EL (cell line): ENCODE measurements at regions not wholly inside any gene's neighbourhood (a gene's known extent, or its start where the extent isn't known, plus 50 kb on each side); places are given as distances from the start of the nearest gene placed in this dataset.
"Not testable (repeated sequence)": the region's sequence is repeated elsewhere in the genome, so short reads cannot be mapped to it uniquely, and the experiment has no call there.

Experiments used
- DNase-seq: peaks from one replicate; pipeline ENCODE4 v3.0.0-alpha.2; 2016

GRCh38 chr18:35770376-35771014 lies 189.0 kb downstream of the GALNT1 start:
- DNase-seq, result no peak

DNA sequence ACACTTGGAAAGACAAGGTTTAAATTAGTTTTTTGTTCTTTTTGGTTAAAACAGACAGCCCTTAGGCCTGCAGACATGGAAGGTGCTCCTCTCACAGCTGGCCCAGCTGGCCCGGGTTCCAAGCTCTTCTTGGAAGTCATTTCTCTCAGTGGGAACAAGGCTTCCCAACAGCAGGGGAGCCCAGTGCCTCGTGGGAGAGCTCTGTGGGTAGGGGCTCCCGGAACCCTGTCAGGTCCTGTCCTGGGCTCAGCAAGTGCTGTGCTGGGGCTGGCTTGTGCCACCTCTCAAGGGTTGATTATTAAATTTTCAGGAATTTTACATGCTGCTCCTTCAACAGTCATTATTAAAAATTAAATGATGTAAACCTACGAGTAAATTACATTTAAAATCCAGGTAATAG lies 189.6 kb downstream of the GALNT1 start:
- DNase-seq, result no peak

DNA sequence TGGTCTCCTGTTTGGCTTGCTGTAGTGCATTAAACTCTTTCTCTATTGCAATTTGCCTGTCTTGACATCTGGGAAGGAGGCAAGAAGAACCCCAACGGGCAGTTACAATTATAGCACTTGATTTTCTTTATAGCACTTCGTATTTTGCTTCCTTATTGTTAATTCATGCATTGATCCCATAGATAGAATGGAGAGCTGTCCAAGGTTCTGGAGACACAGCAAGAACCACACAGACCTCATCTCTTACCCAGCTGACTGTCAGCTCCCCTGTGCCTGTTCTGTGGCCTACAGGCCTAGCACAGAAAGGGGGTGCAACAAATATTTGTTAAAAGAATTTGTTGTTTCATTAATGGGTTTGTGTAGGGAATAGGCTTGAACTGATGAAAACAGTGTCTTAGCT lies 194.3 kb downstream of the GALNT1 start:
- no peak for DNase-seq

GRCh38 chr18:35776473-35776872 lies 194.9 kb downstream of the GALNT1 start:
- no peak for DNase-seq

DNA sequence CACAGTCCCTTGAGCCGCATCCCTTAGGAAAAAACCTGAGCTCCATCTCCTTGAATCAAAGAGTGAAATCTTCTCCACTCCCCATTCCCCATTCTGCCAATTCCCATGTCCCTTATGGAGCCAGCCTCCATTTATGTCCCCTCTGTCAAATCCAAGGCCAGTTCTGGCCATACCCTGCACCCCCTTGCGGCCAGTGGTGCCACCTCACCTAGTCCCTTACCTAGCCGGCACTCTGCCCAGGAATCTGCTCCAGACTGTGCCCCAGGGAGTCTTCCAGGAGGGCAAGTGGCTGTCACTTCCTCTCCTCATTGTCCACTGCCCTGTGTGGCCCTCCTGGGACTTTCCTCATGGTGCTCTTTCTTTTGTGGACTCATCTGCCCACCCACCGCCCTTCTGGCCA lies 195.4 kb upstream of the RMP24 start:
- no peak for DNase-seq

- no peak for DNase-seq
Observed at GRCh38 chr18:35778850-35779627, 193.4 kb upstream of the RMP24 start.

DNA sequence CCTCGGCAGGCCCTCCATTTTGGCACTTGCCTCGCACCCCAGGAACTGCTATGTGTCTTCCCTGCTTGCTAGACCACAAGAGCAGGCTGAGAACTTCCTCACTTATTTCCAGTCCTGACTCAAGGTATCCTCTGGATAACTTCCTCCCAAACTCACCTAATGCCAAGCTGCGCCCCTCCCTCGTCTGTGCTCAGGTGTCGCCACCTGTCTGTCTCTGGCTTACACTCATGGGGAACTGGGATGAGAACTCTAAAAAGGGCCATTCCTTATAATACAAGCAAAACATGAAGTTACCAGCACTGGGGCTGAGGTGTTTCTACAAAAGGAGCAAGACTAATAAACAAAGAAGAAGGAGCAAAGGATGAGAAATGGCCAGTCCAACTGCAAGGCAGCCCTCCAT lies 191.5 kb upstream of the RMP24 start:
- DNase-seq, result no peak

DNA sequence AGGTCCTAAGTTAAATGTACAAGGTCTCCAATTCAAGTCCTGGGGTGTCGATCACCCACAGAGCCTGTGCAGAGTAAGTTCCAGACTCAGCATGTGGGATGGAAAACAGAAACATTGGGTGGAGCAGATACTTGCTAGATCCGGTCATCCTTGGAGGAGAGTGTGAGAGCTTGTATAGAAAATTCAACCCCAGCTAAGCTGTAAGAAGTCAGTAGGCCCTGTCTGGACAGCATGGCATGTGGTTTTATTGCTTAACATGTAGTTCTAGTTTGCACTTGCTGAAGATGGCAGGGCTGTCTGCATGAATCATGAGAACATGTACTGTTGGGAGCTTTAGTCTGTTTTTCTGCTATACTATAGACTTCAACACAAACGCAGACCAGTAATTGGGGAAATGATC lies 189.6 kb upstream of the RMP24 start:
- DNase-seq, result no peak

- no peak for DNase-seq
Observed at GRCh38 chr18:35786365-35787042, 186.0 kb upstream of the RMP24 start.

DNA sequence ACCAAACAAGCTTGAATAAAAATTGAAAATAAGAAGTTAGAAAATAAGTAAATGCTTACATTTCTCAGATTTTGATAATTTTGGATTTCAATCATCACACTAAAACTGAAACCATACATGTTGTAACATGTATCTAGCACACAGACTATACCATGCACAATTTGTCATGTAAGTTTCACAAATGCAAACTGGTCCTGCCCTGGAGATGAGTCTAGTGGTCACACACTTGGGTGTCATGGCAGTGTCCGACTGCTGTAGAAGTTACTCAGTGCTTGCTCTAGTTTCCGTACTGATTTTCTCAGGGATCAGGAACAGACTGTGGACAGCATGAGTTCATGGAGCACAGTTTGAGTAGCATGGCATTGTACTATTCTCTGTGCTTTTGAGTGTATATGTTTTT lies 182.9 kb upstream of the RMP24 start:
- DNase-seq, result no peak

- no peak for DNase-seq
Observed at GRCh38 chr18:35797948-35798347, 174.5 kb upstream of the RMP24 start.

- no peak for DNase-seq
Observed at GRCh38 chr18:35803551-35803950, 168.9 kb upstream of the RMP24 start.

- no peak for DNase-seq
Observed at GRCh38 chr18:35804377-35804776, 168.1 kb upstream of the RMP24 start.

DNA sequence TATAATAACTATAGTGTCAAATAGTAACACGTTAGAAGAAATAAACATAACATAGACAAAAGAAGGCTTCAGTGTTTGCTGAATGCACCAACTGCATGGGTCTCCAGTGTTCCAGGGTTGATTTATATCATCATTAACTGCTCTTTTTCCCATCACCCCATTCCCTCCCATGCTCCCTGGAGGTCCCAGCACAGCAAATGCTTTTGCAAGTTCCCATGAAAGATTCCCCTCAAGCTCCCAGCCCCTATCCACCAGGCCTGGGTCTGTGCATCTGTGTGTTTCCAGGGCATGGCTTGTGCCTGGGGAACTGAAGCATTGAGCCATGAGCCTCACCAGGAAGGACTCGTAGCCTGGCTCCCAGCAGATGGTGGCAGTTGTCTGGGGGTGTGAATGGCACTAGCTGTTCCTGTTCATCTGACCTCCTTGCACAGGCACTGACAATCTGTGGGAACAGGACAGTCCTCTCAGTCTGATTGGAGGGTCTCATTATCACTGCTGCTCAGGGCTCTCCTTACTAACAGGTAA lies 164.6 kb upstream of the RMP24 start:
- DNase-seq, result no peak

- no peak for DNase-seq
Observed at GRCh38 chr18:35808796-35809195, 163.7 kb upstream of the RMP24 start.

- no peak for DNase-seq
Observed at GRCh38 chr18:35810520-35810919, 162.0 kb upstream of the RMP24 start.

GRCh38 chr18:35811896-35812295 lies 160.6 kb upstream of the RMP24 start:
- DNase-seq, result no peak

DNA sequence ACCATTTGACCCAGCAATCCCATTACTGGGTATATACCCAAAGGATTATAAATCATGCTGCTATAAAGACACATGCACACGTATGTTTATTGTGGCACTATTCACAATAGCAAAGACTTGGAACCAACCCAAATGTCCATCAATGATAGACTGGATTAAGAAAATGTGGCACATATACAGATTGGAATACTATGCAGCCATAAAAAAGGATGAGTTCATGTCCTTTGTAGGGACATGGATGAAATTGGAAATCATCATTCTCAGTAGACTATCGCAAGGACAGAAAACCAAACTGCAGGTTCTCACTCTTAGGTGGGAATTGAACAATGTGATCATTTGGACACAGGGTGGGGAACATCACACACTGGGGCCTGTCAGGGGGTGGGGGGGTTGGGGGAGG lies 157.5 kb upstream of the RMP24 start:
- DNase-seq, result not testable (repeated sequence)

DNA sequence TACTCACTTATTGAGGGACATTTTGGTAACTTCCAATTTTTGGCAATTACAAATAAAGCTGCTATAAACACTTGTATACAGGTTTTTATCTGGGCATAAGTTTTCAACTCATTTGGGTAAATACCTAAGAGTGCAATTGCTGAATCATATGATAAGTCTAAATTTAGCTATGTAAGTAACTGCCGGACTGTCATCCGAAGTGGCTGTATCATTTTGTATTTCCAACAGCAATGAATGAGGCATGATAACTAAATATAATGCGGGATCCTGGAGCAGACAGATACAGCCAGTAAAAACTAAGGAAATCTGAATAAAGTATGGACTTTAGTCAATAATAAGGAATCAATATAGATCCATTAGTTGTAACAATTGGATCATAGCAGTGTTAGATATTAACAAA lies 156.5 kb upstream of the RMP24 start:
- no peak for DNase-seq

DNA sequence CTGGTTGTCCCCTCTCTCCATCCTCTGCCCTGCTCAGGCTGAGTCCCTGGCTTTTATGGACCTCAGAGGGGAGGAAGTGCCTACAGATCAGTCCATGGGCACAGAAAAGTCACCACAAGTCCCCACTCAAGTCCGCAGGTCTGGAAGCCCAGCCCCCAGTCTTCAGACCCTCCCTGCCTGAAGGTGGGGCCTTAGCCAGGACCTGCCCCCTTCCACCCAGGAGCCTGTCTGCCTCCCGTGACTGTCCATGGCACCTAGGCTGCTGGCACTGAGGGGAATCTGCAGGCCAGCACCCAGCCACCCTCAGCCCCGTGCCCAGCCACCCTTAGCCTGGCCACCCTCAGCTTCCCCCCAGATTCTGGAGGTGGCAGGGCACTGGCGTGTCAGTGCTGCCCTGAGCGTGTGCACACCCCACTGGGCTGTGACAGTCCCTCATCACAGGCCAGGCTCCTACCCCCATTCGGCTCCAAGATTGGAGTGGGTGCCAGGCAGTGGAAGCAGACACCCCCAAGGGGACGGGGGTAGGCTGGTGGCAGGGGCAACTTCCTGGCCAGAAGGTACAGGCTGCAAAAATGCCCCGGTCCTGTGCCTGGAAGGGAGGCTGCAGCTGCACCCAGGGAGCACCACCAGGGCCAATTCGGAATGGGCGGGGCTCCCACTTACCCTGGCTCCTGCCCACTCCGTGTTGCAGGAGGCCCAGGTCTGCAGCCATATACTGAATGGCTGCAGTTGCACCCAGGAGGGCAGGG lies 154.7 kb upstream of the RMP24 start:
- DNase-seq, result no peak

GRCh38 chr18:35818353-35818667 lies 154.2 kb upstream of the RMP24 start:
- no peak for DNase-seq

- no peak for DNase-seq
Observed at GRCh38 chr18:35822413-35822812, 150.1 kb upstream of the RMP24 start.

DNA sequence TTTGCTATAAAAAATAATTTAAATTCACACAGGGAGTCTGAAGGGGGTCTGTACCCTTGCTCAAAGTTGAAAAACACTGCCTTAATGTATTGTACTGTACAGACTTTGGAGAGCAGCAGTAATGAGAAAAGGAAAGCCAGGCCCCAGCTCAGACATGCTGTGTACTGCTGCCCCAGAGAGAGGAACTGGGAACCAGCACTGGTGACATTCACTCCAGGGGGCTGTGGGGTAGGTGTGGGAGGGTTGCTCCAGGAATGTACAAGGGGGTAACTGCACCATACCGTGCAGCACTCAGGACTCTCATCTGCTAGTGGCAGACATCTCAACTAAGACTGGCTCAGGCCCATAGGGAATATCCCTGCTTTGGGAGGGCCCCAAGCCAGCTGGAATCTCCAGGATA lies 146.0 kb upstream of the RMP24 start:
- no peak for DNase-seq
